ENCODE measurements at regions not wholly inside any gene's neighbourhood (a gene's known extent, or its start where the extent isn't known, plus 50 kb on each side); places are given as distances from the start of the nearest gene placed in this dataset.

GRCh38 chr5:166959766-166960165 is 1331.7 kb upstream of the WWC1 start:
- Histone ChIP-seq H3K9ac (ENCODE audit: low read depth in 1 of 2, low read length in 2 of 2) (no peak overlapping the region), H3K36me3 (ENCODE audit: control insufficient read depth in 4 of 4, insufficient read depth in 3 of 4, low read depth in 1 of 4, low read length in 3 of 4) (no peaks in the 10 kb centered on the region), H3K4me3 (ENCODE audit: low read depth in 1 of 3, low read length in 3 of 3) (no peak overlapping the region), H3K9me3 (ENCODE audit: control insufficient read depth in 4 of 4, low read length in 3 of 4) (peaks cover 0 to 3% (median 0%) of the 10 kb centered on the region in 4 donors), H3K27me3 (ENCODE audit: control insufficient read depth in 4 of 4, insufficient read depth in 4 of 4, low read length in 3 of 4) (no peaks in the 10 kb centered on the region), H3K27ac (ENCODE audit: low read depth in 1 of 2, low read length in 2 of 2) (no peak overlapping the region), H3K4me1 (ENCODE audit: control insufficient read depth in 4 of 4, insufficient read depth in 4 of 4, low read length in 3 of 4) (no peaks in the 10 kb centered on the region)
- WGBS: 30% methylated on average over 1 of the region's 1 CpG
- TF ChIP-seq TAF1 (conservative IDR thresholded peaks at IDR 0.05) (no peak), GABPA (IDR thresholded peaks at IDR 0.05 in 1 of 2, conservative IDR thresholded peaks at IDR 0.05 in 1 of 2) (no peak), EGR1 (IDR thresholded peaks at IDR 0.05; ENCODE audit: low read depth in 2 of 2) (no peak), MAX (IDR thresholded peaks at IDR 0.05) (no peak), SP1 (IDR thresholded peaks at IDR 0.05) (no peak), CTCF (IDR thresholded peaks at IDR 0.05; ENCODE audit: low read depth, low read length, missing input control) (no peak), ZBTB33 (IDR thresholded peaks at IDR 0.05) (no peak), JUND (IDR thresholded peaks at IDR 0.05) (no peak), NR2F2 (IDR thresholded peaks at IDR 0.05) (no peak), REST (IDR thresholded peaks at IDR 0.05) (no peak), YY1 (IDR thresholded peaks at IDR 0.05) (no peak), HNF4G (IDR thresholded peaks at IDR 0.05) (no peak), FOXA2 (IDR thresholded peaks at IDR 0.05) (no peak), HNF4A (conservative IDR thresholded peaks at IDR 0.05) (no peak), RXRA (IDR thresholded peaks at IDR 0.05) (no peak), FOXA1 (IDR thresholded peaks at IDR 0.05) (no peak), RAD21 (IDR thresholded peaks at IDR 0.05) (no peak), ATF3 (IDR thresholded peaks at IDR 0.05) (no peak)
- no peak for DNase-seq (ENCODE audit: low spot score)

Measured in liver (tissue), 8 donors.